ENCODE measurements at regions not wholly inside any gene's neighbourhood (a gene's known extent, or its start where the extent isn't known, plus 50 kb on each side); places are given as distances from the start of the nearest gene placed in this dataset.

- TF ChIP-seq CBX8 (IDR thresholded peaks at IDR 0.05) (no peak), CHD2 (IDR thresholded peaks at IDR 0.05; ENCODE audit: low read length, partially characterized antibody) (no peak), BHLHE40 (IDR thresholded peaks at IDR 0.05; ENCODE audit: low read depth, low read length) (no peak), CTCF (IDR thresholded peaks at IDR 0.05) (no peak), CHD4 (IDR thresholded peaks at IDR 0.05; ENCODE audit: borderline replicate concordance) (no peak)
Measured at GRCh38 chr7:19439517-19439916, 269.3 kb downstream of the POLR1F start.

All from A549 (cell line).